Choroid plexus epithelial cell (primary cell): ENCODE measurements at regions not wholly inside any gene's neighbourhood (a gene's known extent, or its start where the extent isn't known, plus 50 kb on each side); places are given as distances from the start of the nearest gene placed in this dataset.
A peak's percentile ranks its signal among the peaks of the same experiment; 100 is the strongest.

Source experiments
- DNase-seq: peaks from one replicate; pipeline ENCODE4 v3.0.0-alpha.2; 2010; ENCODE audit warnings: low read depth
- H3K4me3 ChIP-seq: 2 replicates; pipeline ENCODE4 v1.5.1; 2011; ENCODE audit warnings: low read depth, mild to moderate bottlenecking, control low read depth, low read length, moderate library complexity
- CTCF ChIP-seq: conservative IDR thresholded peaks from 2 replicates; pipeline ENCODE4 v1.5.1; 2011; ENCODE audit warnings: low read depth, mild to moderate bottlenecking, control low read depth, inconsistent platforms, low read length, moderate library complexity

- H3K4me3 ChIP-seq = no peak overlapping the region
- TF ChIP-seq CTCF = peak; percentile 24
- no peak for DNase-seq
Observed at GRCh38 chr6:14316651-14317386, 199.2 kb downstream of the CD83 start.

- H3K4me3 ChIP-seq = no peak overlapping the region
- no peak for TF ChIP-seq CTCF
- DNase-seq = no peak
Observed at GRCh38 chr6:14317387-14317970, 199.9 kb downstream of the CD83 start.

DNA sequence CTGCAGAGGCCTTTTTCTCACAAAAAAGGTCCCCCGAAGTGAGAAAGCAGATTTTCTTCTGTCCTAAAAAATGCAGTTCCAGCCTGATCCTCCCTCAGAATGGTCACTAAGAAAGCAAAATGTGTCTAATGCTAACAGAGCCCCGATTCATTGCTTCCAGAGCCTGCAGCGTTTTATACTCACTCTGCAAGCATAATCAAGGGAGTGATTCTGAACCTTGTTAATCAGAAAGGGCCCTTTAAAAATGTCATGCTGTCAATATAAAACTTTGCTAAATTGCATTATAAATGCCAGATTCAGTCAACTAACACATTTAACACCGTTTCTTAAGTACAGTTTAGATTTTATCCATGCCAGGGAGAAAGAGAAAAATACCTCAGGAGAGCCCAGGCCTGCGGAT is 202.8 kb downstream of the CD83 start:
- no peak overlapping the region for H3K4me3 ChIP-seq
- DNase-seq = no peak
- no peak for TF ChIP-seq CTCF

- DNase-seq = peak; percentile 7
- H3K4me3 ChIP-seq = no peak overlapping the region
- TF ChIP-seq CTCF = peak; percentile 28
Observed at GRCh38 chr6:14321992-14322772, 204.6 kb downstream of the CD83 start.

GRCh38 chr6:14322841-14323240 is 205.3 kb downstream of the CD83 start:
- no peak for TF ChIP-seq CTCF
- no peak for DNase-seq
- H3K4me3 ChIP-seq = no peak overlapping the region

DNA sequence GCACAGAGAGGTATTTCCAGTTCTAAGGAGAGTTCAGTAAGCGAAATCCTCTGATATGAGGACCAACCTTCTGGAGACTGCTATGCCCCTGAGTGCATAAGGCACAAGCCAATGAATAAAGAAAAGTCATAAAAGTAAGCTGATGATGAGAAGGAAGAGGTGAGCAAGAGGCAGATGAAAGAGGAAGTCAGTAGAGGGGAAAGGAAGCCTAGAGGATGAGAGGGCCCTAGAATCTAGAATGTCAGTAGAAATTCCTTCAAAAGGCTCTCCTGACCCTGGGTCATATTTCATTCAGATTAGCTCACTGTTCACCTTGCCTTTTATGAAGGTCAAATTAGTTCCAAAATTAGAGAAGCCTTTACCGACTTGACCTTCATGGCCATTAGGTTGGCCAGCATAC is 209.2 kb downstream of the CD83 start:
- TF ChIP-seq CTCF = no peak
- DNase-seq = no peak
- no peak overlapping the region for H3K4me3 ChIP-seq
